ENCODE measurements at regions not wholly inside any gene's neighbourhood (a gene's known extent, or its start where the extent isn't known, plus 50 kb on each side); places are given as distances from the start of the nearest gene placed in this dataset.

DNA sequence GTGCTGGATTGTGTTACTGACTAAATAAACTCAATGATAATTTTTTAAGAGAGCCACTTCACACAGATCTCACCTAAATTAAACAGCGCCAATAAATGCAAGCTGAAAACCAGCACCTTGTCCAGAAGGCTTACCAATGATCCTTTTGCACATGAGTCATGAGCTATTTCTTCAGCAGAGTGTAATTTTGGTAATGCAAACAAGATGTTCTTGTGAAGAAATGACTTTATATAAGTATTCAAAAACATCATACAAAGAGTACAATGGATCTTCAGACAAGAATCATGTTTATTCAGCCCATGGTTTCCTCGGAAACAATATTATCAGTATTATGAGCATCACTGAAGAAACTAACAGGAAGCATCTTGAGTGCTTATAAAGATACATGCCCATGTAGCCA lies 263.8 kb upstream of the UBE2E2 start:
- DNase-seq (ENCODE audit: low spot score): no peak
- TF ChIP-seq, protein P1, sequence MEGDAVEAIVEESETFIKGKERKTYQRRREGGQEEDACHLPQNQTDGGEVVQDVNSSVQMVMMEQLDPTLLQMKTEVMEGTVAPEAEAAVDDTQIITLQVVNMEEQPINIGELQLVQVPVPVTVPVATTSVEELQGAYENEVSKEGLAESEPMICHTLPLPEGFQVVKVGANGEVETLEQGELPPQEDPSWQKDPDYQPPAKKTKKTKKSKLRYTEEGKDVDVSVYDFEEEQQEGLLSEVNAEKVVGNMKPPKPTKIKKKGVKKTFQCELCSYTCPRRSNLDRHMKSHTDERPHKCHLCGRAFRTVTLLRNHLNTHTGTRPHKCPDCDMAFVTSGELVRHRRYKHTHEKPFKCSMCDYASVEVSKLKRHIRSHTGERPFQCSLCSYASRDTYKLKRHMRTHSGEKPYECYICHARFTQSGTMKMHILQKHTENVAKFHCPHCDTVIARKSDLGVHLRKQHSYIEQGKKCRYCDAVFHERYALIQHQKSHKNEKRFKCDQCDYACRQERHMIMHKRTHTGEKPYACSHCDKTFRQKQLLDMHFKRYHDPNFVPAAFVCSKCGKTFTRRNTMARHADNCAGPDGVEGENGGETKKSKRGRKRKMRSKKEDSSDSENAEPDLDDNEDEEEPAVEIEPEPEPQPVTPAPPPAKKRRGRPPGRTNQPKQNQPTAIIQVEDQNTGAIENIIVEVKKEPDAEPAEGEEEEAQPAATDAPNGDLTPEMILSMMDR (IDR thresholded peaks at IDR 0.05; ENCODE audit: borderline replicate concordance, control extremely low read depth, extremely low read depth, insufficient read depth, missing control alignments): no peak
- in situ Hi-C loops (cut with MboI; ENCODE audit: low sequenced_read_pairs, unreplicated experiment): no loop called here

GRCh38 chr3:22940285-22940684 lies 262.8 kb upstream of the UBE2E2 start:
- in situ Hi-C loops (cut with MboI; ENCODE audit: low sequenced_read_pairs, unreplicated experiment): no loop called here
- DNase-seq (ENCODE audit: low spot score): no peak
- TF ChIP-seq, protein P1 (IDR thresholded peaks at IDR 0.05; ENCODE audit: borderline replicate concordance, control extremely low read depth, extremely low read depth, insufficient read depth, missing control alignments): no peak

GRCh38 chr3:22942981-22943380 lies 260.1 kb upstream of the UBE2E2 start:
- in situ Hi-C loops (cut with MboI; ENCODE audit: low sequenced_read_pairs, unreplicated experiment): no loop called here
- DNase-seq (ENCODE audit: low spot score): no peak
- TF ChIP-seq, protein P1 (IDR thresholded peaks at IDR 0.05; ENCODE audit: borderline replicate concordance, control extremely low read depth, extremely low read depth, insufficient read depth, missing control alignments): no peak

GRCh38 chr3:22947851-22948250 lies 255.3 kb upstream of the UBE2E2 start:
- in situ Hi-C loops (cut with MboI; ENCODE audit: low sequenced_read_pairs, unreplicated experiment): no loop called here
- TF ChIP-seq, protein P1 (IDR thresholded peaks at IDR 0.05; ENCODE audit: borderline replicate concordance, control extremely low read depth, extremely low read depth, insufficient read depth, missing control alignments): no peak
- DNase-seq (ENCODE audit: low spot score): no peak

DNA sequence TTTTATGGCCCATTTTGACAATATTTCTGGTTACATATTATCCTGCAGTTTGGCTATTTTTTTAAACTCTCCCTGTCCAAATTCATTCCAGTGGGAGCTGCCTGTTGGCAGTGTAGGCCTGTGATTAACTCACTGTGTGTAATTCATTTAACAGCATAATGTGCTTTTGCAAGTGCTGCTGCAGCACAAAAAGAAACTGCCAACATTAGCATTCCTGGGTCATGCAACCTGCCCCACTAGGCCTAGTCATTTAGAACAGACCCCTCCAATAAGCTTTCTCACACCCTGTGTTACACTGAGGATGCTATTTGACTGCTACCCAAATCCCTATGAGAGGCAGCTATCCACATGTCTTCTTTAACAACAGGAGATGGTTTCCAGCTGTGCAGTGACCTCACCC lies 251.2 kb upstream of the UBE2E2 start:
- TF ChIP-seq, protein P1 (IDR thresholded peaks at IDR 0.05; ENCODE audit: borderline replicate concordance, control extremely low read depth, extremely low read depth, insufficient read depth, missing control alignments): no peak
- in situ Hi-C loops (cut with MboI; ENCODE audit: low sequenced_read_pairs, unreplicated experiment): no loop called here
- no peak for DNase-seq (ENCODE audit: low spot score)

DNA sequence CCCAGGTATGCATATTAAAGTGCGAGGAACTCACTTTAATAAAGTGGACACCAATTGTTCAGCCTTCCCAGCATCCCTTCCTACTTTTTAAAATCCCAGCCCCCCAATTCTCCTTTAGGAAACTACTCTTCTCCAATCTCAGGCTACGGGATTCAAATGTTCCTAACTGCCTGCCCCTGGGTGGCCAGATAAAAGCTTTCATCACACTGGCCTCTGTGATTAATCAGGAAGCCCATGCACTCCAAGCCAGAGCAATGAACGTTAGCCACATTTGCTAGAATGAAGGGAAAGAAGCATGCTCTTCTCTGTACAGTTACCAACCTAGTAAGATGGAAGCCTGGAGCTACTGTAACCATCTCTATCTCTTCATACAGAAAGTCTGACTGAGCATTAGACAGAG lies 250.3 kb upstream of the UBE2E2 start:
- in situ Hi-C loops (cut with MboI; ENCODE audit: low sequenced_read_pairs, unreplicated experiment): no loop called here
- TF ChIP-seq, protein P1 (IDR thresholded peaks at IDR 0.05; ENCODE audit: borderline replicate concordance, control extremely low read depth, extremely low read depth, insufficient read depth, missing control alignments): no peak
- no peak for DNase-seq (ENCODE audit: low spot score)

- TF ChIP-seq, protein P1 (IDR thresholded peaks at IDR 0.05; ENCODE audit: borderline replicate concordance, control extremely low read depth, extremely low read depth, insufficient read depth, missing control alignments): no peak
- DNase-seq (ENCODE audit: low spot score): peak; percentile 48
- in situ Hi-C loops (cut with MboI; ENCODE audit: low sequenced_read_pairs, unreplicated experiment): no loop called here
Measured at GRCh38 chr3:22959593-22959992, 243.5 kb upstream of the UBE2E2 start.

Measured in GM13976 (cell line).